Astrocyte of the spinal cord (primary cell): ENCODE measurements at regions not wholly inside any gene's neighbourhood (a gene's known extent, or its start where the extent isn't known, plus 50 kb on each side); places are given as distances from the start of the nearest gene placed in this dataset.
A peak's percentile ranks its signal among the peaks of the same experiment; 100 is the strongest.

ENCODE experiments used
- DNase-seq: peaks from one replicate; pipeline ENCODE4 v3.0.0; 2011; ENCODE audit warnings: low read depth, low spot score
- H3K4me3 ChIP-seq: 2 replicates; pipeline ENCODE4 v1.5.1; 2011; ENCODE audit warnings: low read depth, mild to moderate bottlenecking, low read length, moderate library complexity
- CTCF ChIP-seq: IDR thresholded peaks from 2 replicates; pipeline ENCODE4 v1.5.1; 2012; ENCODE audit warnings: low read depth, mild to moderate bottlenecking, low read length, inconsistent platforms
- in situ Hi-C: cut with HindIII; loops from 2 replicates; pipeline ENCODE4 v1.10.0; 2017; ENCODE audit warnings: low sequenced_read_pairs

- TF ChIP-seq CTCF = no peak
- in situ Hi-C loops = no loop called here
- H3K4me3 ChIP-seq = no peak overlapping the region
- peak; percentile 42 for DNase-seq
Observed at GRCh38 chr10:35843524-35844181, 201.6 kb upstream of the FZD8 start.

- H3K4me3 ChIP-seq = no peak overlapping the region
- in situ Hi-C loops = no loop called here
- TF ChIP-seq CTCF = no peak
- no peak for DNase-seq
Observed at GRCh38 chr10:35838054-35838453, 196.0 kb upstream of the FZD8 start.

- no peak for DNase-seq
- no peak overlapping the region for H3K4me3 ChIP-seq
- TF ChIP-seq CTCF = no peak
- in situ Hi-C loops = no loop called here
Observed at GRCh38 chr10:35835545-35835944, 193.4 kb upstream of the FZD8 start.

- no peak for TF ChIP-seq CTCF
- H3K4me3 ChIP-seq = no peak overlapping the region
- in situ Hi-C loops = no loop called here
- no peak for DNase-seq
Observed at GRCh38 chr10:35834877-35835494, 192.9 kb upstream of the FZD8 start.

- no peak for DNase-seq
- no peak for TF ChIP-seq CTCF
- in situ Hi-C loops = no loop called here
- no peak overlapping the region for H3K4me3 ChIP-seq
Observed at GRCh38 chr10:35827783-35828182, 185.7 kb upstream of the FZD8 start.

GRCh38 chr10:35824704-35825103 is 182.6 kb upstream of the FZD8 start:
- DNase-seq = no peak
- H3K4me3 ChIP-seq = no peak overlapping the region
- no peak for TF ChIP-seq CTCF
- in situ Hi-C loops = no loop called here

- TF ChIP-seq CTCF = peak; percentile 31
- peak; percentile 64 for DNase-seq
- no peak overlapping the region for H3K4me3 ChIP-seq
Observed at GRCh38 chr10:35822316-35822715, 180.2 kb upstream of the FZD8 start.

More at GRCh38 chr10:35822316-35822715, 180.2 kb upstream of the FZD8 start:
- in situ Hi-C loops = no loop called here
